HS-27A (cell line): ENCODE measurements at regions not wholly inside any gene's neighbourhood (a gene's known extent, or its start where the extent isn't known, plus 50 kb on each side); places are given as distances from the start of the nearest gene placed in this dataset.

Experiments used
- DNase-seq: peaks from one replicate; pipeline ENCODE4 v3.0.0-alpha.2; 2012; ENCODE audit warnings: low read depth, missing footprints

GRCh38 chr1:163813251-163813650 is 491.5 kb downstream of the NUF2 start:
- DNase-seq: no peak

- no peak for DNase-seq
Measured at GRCh38 chr1:163820226-163820625, 498.5 kb downstream of the NUF2 start.

- DNase-seq: no peak
Measured at GRCh38 chr1:163820766-163821165, 499.0 kb downstream of the NUF2 start.

GRCh38 chr1:163821679-163822078 is 499.9 kb downstream of the NUF2 start:
- DNase-seq: no peak

GRCh38 chr1:163823017-163823416 is 501.3 kb downstream of the NUF2 start:
- DNase-seq: no peak

GRCh38 chr1:163824006-163824405 is 502.3 kb downstream of the NUF2 start:
- no peak for DNase-seq

GRCh38 chr1:163824490-163824889 is 502.7 kb downstream of the NUF2 start:
- DNase-seq: no peak

- DNase-seq: no peak
Measured at GRCh38 chr1:163826500-163826899, 504.7 kb downstream of the NUF2 start.

- no peak for DNase-seq
Measured at GRCh38 chr1:163834778-163835177, 513.0 kb downstream of the NUF2 start.

GRCh38 chr1:163836481-163836880 is 514.7 kb downstream of the NUF2 start:
- DNase-seq: no peak

GRCh38 chr1:163837206-163837605 is 515.5 kb downstream of the NUF2 start:
- DNase-seq: no peak

GRCh38 chr1:163842571-163842970 is 520.8 kb downstream of the NUF2 start:
- no peak for DNase-seq

GRCh38 chr1:163844459-163844858 is 522.7 kb downstream of the NUF2 start:
- DNase-seq: no peak

- DNase-seq: no peak
Measured at GRCh38 chr1:163845279-163845678, 523.5 kb downstream of the NUF2 start.

GRCh38 chr1:163863731-163864130 is 542.0 kb downstream of the NUF2 start:
- no peak for DNase-seq

- DNase-seq: no peak
Measured at GRCh38 chr1:163864207-163864606, 542.5 kb downstream of the NUF2 start.

- no peak for DNase-seq
Measured at GRCh38 chr1:163866564-163866963, 544.8 kb downstream of the NUF2 start.

GRCh38 chr1:163870666-163871065 is 548.9 kb downstream of the NUF2 start:
- DNase-seq: no peak

- no peak for DNase-seq
Measured at GRCh38 chr1:163872067-163872466, 550.3 kb downstream of the NUF2 start.

- no peak for DNase-seq
Measured at GRCh38 chr1:163874070-163874469, 552.3 kb downstream of the NUF2 start.

- peak; percentile 39 for DNase-seq
Measured at GRCh38 chr1:163875200-163875926, 553.6 kb downstream of the NUF2 start.

- no peak for DNase-seq
Measured at GRCh38 chr1:163875927-163876320, 554.2 kb downstream of the NUF2 start.

GRCh38 chr1:163876546-163876945 is 554.8 kb downstream of the NUF2 start:
- no peak for DNase-seq

GRCh38 chr1:163877016-163877415 is 555.3 kb downstream of the NUF2 start:
- DNase-seq: no peak
